ENCODE measurements at regions not wholly inside any gene's neighbourhood (a gene's known extent, or its start where the extent isn't known, plus 50 kb on each side); places are given as distances from the start of the nearest gene placed in this dataset.

DNA sequence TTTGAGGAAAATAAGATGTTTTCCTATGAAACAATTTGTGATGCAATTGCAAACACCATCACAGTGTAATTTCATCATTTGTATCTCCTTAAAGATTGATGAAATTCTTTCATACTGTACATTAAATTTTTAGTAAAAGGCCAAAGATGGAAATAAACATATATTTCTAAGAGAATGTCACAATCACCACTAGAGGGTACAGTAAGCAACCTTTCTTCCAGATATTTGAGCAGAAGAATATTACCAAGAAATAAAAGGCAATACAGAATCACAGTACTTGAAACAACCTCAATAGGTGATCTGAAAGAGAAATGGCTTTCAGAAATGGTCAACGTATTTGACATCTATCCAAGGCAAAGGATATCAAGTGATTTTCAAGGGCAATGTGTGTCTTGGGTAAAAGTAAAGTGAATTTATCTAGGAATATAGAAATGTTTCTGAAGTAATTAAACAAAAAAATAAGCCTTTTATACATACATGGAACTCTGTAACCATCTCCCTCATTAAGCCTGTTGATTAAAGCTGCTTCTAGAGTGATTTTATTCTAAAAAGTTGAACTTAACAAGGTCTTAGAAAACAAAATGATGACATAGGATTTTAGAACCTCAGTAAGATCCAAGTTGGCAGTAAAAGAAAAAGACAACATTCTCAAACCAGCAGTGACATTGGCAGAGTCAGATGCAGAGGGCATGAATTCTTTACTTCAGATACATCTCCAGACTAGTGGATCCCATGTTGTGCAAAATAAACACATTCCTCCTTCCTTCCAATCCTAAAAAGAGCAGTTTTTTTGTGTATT lies 90.3 kb upstream of the SESTD1 start (continued):
- TF ChIP-seq, protein P1, sequence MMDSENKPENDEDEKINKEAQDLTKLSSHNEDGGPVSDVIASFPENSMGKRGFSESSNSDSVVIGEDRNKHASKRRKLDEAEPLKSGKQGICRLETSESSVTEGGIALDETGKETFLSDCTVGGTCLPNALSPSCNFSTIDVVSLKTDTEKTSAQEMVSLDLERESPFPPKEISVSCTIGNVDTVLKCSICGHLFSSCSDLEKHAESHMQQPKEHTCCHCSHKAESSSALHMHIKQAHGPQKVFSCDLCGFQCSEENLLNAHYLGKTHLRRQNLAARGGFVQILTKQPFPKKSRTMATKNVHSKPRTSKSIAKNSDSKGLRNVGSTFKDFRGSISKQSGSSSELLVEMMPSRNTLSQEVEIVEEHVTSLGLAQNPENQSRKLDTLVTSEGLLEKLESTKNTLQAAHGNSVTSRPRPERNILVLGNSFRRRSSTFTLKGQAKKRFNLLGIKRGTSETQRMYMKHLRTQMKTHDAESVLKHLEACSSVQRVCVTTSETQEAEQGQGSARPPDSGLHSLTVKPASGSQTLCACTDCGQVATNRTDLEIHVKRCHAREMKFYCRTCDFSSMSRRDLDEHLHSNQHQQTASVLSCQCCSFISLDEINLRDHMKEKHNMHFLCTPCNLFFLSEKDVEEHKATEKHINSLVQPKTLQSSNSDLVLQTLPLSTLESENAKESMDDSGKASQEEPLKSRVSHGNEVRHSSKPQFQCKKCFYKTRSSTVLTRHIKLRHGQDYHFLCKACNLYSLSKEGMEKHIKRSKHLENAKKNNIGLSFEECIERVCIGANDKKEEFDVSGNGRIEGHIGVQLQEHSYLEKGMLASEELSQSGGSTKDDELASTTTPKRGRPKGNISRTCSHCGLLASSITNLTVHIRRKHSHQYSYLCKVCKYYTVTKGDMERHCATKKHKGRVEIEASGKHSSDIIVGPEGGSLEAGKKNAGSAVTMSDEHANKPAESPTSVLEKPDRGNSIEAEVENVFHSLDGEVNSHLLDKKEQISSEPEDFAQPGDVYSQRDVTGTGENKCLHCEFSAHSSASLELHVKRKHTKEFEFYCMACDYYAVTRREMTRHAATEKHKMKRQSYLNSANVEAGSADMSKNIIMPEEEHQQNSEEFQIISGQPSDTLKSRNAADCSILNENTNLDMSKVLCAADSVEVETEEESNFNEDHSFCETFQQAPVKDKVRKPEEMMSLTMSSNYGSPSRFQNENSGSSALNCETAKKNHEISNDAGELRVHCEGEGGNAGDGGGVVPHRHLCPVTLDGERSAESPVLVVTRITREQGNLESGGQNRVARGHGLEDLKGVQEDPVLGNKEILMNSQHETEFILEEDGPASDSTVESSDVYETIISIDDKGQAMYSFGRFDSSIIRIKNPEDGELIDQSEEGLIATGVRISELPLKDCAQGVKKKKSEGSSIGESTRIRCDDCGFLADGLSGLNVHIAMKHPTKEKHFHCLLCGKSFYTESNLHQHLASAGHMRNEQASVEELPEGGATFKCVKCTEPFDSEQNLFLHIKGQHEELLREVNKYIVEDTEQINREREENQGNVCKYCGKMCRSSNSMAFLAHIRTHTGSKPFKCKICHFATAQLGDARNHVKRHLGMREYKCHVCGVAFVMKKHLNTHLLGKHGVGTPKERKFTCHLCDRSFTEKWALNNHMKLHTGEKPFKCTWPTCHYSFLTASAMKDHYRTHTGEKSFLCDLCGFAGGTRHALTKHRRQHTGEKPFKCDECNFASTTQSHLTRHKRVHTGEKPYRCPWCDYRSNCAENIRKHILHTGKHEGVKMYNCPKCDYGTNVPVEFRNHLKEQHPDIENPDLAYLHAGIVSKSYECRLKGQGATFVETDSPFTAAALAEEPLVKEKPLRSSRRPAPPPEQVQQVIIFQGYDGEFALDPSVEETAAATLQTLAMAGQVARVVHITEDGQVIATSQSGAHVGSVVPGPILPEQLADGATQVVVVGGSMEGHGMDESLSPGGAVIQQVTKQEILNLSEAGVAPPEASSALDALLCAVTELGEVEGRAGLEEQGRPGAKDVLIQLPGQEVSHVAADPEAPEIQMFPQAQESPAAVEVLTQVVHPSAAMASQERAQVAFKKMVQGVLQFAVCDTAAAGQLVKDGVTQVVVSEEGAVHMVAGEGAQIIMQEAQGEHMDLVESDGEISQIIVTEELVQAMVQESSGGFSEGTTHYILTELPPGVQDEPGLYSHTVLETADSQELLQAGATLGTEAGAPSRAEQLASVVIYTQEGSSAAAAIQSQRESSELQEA (IDR thresholded peaks at IDR 0.05; ENCODE audit: low read depth) = no peak
- TF ChIP-seq ZC3H4 (CRISPR knock-in tag; IDR thresholded peaks at IDR 0.05; ENCODE audit: borderline replicate concordance) = no peak
- no peak for TF ChIP-seq SRSF3 (IDR thresholded peaks at IDR 0.05; ENCODE audit: insufficient read depth, low read length)

All from K562 (cell line).